ENCODE measurements at regions not wholly inside any gene's neighbourhood (a gene's known extent, or its start where the extent isn't known, plus 50 kb on each side); places are given as distances from the start of the nearest gene placed in this dataset.

DNA sequence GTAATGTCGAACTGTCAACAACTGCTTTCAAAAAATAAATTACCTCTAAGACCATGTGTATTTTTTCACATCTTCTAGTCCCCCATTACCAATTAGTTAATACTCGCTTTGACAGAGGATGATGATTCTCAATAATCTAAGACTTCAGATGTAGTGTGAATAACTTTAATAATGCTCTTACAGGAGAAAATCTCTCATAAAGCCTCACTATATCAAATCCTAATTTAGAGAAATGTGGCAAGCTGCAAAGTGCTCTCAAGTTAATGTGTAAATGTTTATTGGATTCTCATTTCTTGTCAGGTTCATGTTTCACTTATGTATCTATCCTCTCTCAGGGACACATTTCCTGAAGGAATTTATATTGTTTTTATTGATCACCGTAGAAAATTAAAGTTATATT, 223.9 kb downstream of the CDH7 start:
- ChIA-PET POLR2A (no interaction called here), CTCF (ENCODE audit: low intra/inter-chr PET ratio, low total read pairs) (no interaction called here)
- Histone ChIP-seq H3K4me3 (replicated peaks in 1 of 3; ENCODE audit: insufficient read depth in 1 of 3, low read depth in 2 of 3, low read length in 3 of 3) (no peak overlapping the region), H3K27ac (ENCODE audit: extremely low read length, insufficient read depth, low read length) (no peak overlapping the region), H3K36me3 (replicated peaks in 1 of 2; ENCODE audit: control insufficient read depth in 1 of 2, insufficient read depth in 2 of 2, low read length in 2 of 2) (no peaks in the 10 kb centered on the region), H3K4me1 (ENCODE audit: insufficient read depth, low read length) (no peaks in the 10 kb centered on the region), H3K27me3 (ENCODE audit: control insufficient read depth in 1 of 2, insufficient read depth in 2 of 2, low read length in 2 of 2) (no peaks in the 10 kb centered on the region), H3K9ac (ENCODE audit: insufficient read depth, low read depth, low read length) (no peak overlapping the region), H4K20me1 (ENCODE audit: insufficient read depth, low read length) (no peaks in the 10 kb centered on the region), H3K9me3 (ENCODE audit: low read length) (no peaks in the 10 kb centered on the region), H2AFZ (ENCODE audit: low read length) (no peak overlapping the region), H3K4me2 (ENCODE audit: low read depth, low read length) (no peak overlapping the region), H3K79me2 (ENCODE audit: insufficient read depth, low read length) (no peaks in the 10 kb centered on the region)
- no TSS peak for BruUV-seq (replicated peaks)
- ATAC-seq (no peak), DNase-seq (ENCODE audit: low spot score) (no peak), FAIRE-seq (no peak)
- TF ChIP-seq XBP1 (CRISPR knock-in tag; IDR thresholded peaks at IDR 0.05) (no peak), ZNF577 (CRISPR knock-in tag; IDR thresholded peaks at IDR 0.05; ENCODE audit: borderline replicate concordance, low read depth) (no peak), EEA1 (CRISPR knock-in tag; IDR thresholded peaks at IDR 0.05; ENCODE audit: borderline replicate concordance) (no peak), HNRNPH1 (optimal IDR thresholded peaks at IDR 0.05; ENCODE audit: low read depth, low read length) (no peak), ATF4 (CRISPR knock-in tag; IDR thresholded peaks at IDR 0.05) (no peak), WIZ (CRISPR knock-in tag; IDR thresholded peaks at IDR 0.05) (no peak)
- TF ChIP-seq, protein P1, sequence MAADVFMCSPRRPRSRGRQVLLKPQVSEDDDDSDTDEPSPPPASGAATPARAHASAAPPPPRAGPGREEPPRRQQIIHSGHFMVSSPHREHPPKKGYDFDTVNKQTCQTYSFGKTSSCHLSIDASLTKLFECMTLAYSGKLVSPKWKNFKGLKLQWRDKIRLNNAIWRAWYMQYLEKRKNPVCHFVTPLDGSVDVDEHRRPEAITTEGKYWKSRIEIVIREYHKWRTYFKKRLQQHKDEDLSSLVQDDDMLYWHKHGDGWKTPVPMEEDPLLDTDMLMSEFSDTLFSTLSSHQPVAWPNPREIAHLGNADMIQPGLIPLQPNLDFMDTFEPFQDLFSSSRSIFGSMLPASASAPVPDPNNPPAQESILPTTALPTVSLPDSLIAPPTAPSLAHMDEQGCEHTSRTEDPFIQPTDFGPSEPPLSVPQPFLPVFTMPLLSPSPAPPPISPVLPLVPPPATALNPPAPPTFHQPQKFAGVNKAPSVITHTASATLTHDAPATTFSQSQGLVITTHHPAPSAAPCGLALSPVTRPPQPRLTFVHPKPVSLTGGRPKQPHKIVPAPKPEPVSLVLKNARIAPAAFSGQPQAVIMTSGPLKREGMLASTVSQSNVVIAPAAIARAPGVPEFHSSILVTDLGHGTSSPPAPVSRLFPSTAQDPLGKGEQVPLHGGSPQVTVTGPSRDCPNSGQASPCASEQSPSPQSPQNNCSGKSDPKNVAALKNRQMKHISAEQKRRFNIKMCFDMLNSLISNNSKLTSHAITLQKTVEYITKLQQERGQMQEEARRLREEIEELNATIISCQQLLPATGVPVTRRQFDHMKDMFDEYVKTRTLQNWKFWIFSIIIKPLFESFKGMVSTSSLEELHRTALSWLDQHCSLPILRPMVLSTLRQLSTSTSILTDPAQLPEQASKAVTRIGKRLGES (CRISPR knock-in tag; IDR thresholded peaks at IDR 0.05; ENCODE audit: borderline replicate concordance), result no peak
- in situ Hi-C loops (cut with HindIII; ENCODE audit: extremely low pct_ligation_motif_present, low pct_unique_long_range_greater_than_20kb) (loop anchor here (25.0 kb wide), 1 partner anchor 538 kb away; no protein-coding TSS in a partner anchor), intact Hi-C loops (cut with micrococcal nuclease; ENCODE audit: unreplicated experiment) (no loop called here)
- 0% methylated on average over 3 of the region's 3 CpGs for WGBS (ENCODE audit: low lambda C conversion rate)
